Activated B cell treated with CpG ODN at 0.5 μM for 24 hours (primary cell): ENCODE measurements at regions not wholly inside any gene's neighbourhood (a gene's known extent, or its start where the extent isn't known, plus 50 kb on each side); places are given as distances from the start of the nearest gene placed in this dataset.

ENCODE experiments used
- ATAC-seq: fragments of 200-7000 bp; cut with Tn5 transposase; one replicate; pipeline ENCODE4 v1.10.0; 2021; ENCODE audit warnings: low read depth, mild to moderate bottlenecking, moderate library complexity
- CTCF ChIA-PET: fragments of 350-600 bp; sonication (Branson Sonifier 250); formaldehyde crosslinking; loops from one replicate; lab custom pipeline; 2021; ENCODE audit warnings: antibody characterized with exemption; lab: Charles Lee
- POLR2A ChIA-PET: fragments of 350-600 bp; sonication (Branson Sonifier 250); formaldehyde crosslinking; loops from one replicate; lab custom pipeline; 2021; ENCODE audit warnings: antibody characterized with exemption; lab: Charles Lee
- DNase-seq: peaks from one replicate; pipeline ENCODE4 v3.0.0; 2022
- H3K27ac Mint-ChIP-seq: one replicate; pipeline ENCODE4 v1.8.0; 2020; ENCODE audit warnings: mixed read lengths
- H3K27me3 Mint-ChIP-seq: one replicate; pipeline ENCODE4 v1.8.0; 2021; ENCODE audit warnings: mixed read lengths
- H3K36me3 Mint-ChIP-seq: one replicate; pipeline ENCODE4 v1.8.0; 2021; ENCODE audit warnings: low read depth, mixed read lengths
- H3K4me1 Mint-ChIP-seq: one replicate; pipeline ENCODE4 v1.8.0; 2021; ENCODE audit warnings: mixed read lengths
- H3K4me3 Mint-ChIP-seq: one replicate; pipeline ENCODE4 v1.8.0; 2020; ENCODE audit warnings: mild to moderate bottlenecking, mixed read lengths
- H3K9me3 Mint-ChIP-seq: one replicate; pipeline ENCODE4 v1.8.0; 2020; ENCODE audit warnings: mixed read lengths
- intact Hi-C: fragments of 100-400 bp; cut with micrococcal nuclease; formaldehyde crosslinking; loops from one replicate; pipeline ENCODE4 v1.15.1; 2024
- TF ChIP-seq, protein P1 (sequence below): fragments of 200-600 bp; IDR thresholded peaks from one replicate; pipeline ENCODE4 v1.8.0; 2022; ENCODE audit warnings: antibody characterized with exemption, mild to moderate bottlenecking

DNA sequence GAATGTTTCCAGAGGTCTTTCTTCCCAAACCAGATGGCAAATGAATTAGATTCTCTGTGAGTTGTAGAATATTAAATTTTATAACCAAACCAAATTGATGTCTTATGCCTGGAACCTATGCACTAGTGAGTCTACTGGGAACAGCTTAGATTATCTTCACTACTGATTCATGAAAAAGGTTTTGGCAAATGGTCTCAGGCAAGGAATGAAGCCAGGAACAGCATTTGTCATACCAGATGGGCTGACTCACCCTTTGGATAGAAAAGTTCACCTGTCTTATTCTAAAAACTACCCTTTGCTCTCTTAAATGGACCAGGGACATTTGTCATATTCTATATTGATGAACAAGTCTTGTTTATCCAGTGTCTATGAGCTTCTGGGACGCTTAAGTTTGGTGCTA is 135.4 kb upstream of the ECI2 start:
- ChIA-PET CTCF (no interaction called here), POLR2A (no interaction called here)
- Mint-ChIP-seq H3K4me3 (no peak overlapping the region), H3K9me3 (no peaks in the 10 kb centered on the region), H3K36me3 (no peaks in the 10 kb centered on the region), H3K4me1 (no peaks in the 10 kb centered on the region), H3K27me3 (peaks cover 10% of the 10 kb centered on the region), H3K27ac (no peak overlapping the region)
- TF ChIP-seq, protein P1, sequence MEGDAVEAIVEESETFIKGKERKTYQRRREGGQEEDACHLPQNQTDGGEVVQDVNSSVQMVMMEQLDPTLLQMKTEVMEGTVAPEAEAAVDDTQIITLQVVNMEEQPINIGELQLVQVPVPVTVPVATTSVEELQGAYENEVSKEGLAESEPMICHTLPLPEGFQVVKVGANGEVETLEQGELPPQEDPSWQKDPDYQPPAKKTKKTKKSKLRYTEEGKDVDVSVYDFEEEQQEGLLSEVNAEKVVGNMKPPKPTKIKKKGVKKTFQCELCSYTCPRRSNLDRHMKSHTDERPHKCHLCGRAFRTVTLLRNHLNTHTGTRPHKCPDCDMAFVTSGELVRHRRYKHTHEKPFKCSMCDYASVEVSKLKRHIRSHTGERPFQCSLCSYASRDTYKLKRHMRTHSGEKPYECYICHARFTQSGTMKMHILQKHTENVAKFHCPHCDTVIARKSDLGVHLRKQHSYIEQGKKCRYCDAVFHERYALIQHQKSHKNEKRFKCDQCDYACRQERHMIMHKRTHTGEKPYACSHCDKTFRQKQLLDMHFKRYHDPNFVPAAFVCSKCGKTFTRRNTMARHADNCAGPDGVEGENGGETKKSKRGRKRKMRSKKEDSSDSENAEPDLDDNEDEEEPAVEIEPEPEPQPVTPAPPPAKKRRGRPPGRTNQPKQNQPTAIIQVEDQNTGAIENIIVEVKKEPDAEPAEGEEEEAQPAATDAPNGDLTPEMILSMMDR: no peak
- intact Hi-C loops: no loop called here
- DNase-seq: no peak
- no peak for ATAC-seq

DNA sequence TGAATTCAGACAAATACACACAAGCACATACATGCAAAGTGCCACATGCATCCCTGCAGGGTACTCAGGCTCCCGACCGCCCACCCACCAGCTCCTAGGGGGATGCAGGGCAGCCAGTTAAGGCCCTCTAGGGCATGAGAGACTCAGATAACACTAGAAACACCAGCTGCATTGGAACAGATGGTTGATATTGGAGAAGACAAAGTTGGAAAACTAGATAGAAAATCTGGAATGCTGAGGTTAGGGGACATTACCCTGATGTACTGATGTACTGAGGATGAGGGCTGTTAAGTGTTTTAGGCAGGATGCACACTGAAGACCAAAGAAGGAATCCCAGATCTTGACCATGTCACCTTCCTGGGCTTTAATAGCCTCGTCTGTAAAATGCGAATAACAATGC is 134.6 kb upstream of the ECI2 start:
- no peak for ATAC-seq
- intact Hi-C loops: no loop called here
- Mint-ChIP-seq H3K27ac (no peak overlapping the region), H3K9me3 (no peaks in the 10 kb centered on the region), H3K4me1 (no peaks in the 10 kb centered on the region), H3K4me3 (no peak overlapping the region), H3K27me3 (peaks cover 10% of the 10 kb centered on the region), H3K36me3 (no peaks in the 10 kb centered on the region)
- TF ChIP-seq, protein P1: no peak
- no peak for DNase-seq
- CTCF ChIA-PET: no interaction called here
- POLR2A ChIA-PET: no interaction called here

DNA sequence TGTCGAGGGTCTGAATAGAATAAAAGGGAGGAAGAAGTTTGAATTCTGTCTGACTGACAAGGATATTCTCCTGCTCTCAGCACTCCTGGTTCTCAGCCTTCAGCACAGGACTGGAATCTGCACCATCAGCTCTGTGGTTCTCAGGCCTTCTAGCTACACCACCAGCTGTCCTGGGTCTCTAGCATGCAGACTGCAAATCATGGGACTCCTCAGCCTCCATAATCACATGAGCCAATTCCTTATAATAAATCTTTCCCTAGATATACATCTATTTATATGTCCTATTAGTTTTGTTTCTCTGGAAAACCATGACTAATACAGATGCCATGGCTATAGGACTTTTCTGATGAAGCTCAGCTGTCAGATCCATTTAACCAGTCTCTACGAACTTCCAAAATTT is 132.8 kb upstream of the ECI2 start:
- POLR2A ChIA-PET: no interaction called here
- H3K9me3 Mint-ChIP-seq: no peaks in the 10 kb centered on the region
- intact Hi-C loops: no loop called here

DNA sequence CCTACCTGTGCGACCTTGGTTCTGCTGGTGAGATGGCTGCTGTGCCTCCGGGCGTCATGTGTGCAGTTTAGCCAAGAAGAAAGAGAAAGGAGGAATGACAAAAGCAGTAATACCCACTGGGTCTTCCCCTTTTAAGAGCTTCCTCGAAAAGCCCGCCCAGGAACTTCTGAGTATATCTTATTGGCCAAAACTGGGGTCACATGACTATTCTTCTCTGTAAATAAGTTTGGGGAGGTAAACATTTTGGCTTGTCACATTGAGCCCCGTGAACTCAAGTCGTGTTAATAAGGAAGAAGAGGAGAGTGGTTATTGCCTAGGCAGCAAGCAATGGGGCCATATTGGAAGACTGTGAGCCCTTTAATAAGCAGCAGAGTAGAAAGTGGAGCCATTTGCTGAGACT is 130.4 kb upstream of the ECI2 start:
- CTCF ChIA-PET: no interaction called here
- Mint-ChIP-seq H3K36me3 (no peaks in the 10 kb centered on the region), H3K27me3 (peaks cover 8% of the 10 kb centered on the region), H3K4me1 (no peaks in the 10 kb centered on the region), H3K9me3 (no peaks in the 10 kb centered on the region), H3K27ac (no peak overlapping the region), H3K4me3 (no peak overlapping the region)
- POLR2A ChIA-PET: no interaction called here
- DNase-seq (no peak), ATAC-seq (no peak)
- TF ChIP-seq, protein P1: no peak
- intact Hi-C loops: no loop called here

More for the DNA sequence above, 132.8 kb upstream of the ECI2 start:
- TF ChIP-seq, protein P1: no peak
- Mint-ChIP-seq H3K4me3 (no peak overlapping the region), H3K4me1 (no peaks in the 10 kb centered on the region), H3K27ac (no peak overlapping the region), H3K36me3 (no peaks in the 10 kb centered on the region), H3K27me3 (peaks cover 12% of the 10 kb centered on the region)
- ATAC-seq (no peak), DNase-seq (no peak)
- CTCF ChIA-PET: no interaction called here

DNA sequence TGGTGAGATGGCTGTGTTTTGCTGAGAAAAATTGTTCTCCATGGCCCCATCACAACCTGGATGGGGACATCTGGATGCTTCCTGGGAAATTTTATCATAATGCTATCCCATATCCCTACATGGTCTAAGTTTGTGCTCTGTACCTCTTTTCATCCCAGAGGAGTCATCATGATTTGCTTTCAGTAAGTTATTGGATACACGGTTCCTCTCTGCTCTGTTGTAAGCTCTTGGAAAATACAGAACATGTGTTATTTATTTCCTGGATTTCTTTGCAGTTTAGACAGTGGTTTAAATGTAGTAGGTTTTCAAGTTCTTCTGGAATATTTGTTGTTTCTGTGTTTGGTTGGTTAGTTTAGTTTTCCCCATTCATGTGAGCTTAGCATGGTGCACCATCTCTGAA is 129.2 kb upstream of the ECI2 start:
- TF ChIP-seq, protein P1: no peak
- peaks cover 8% of the 10 kb centered on the region for H3K27me3 Mint-ChIP-seq
- POLR2A ChIA-PET: no interaction called here
- intact Hi-C loops: no loop called here
- no peak overlapping the region for H3K27ac Mint-ChIP-seq
- no peak overlapping the region for H3K4me3 Mint-ChIP-seq
- no peak for DNase-seq
- H3K4me1 Mint-ChIP-seq: no peaks in the 10 kb centered on the region
- no peaks in the 10 kb centered on the region for H3K9me3 Mint-ChIP-seq
- CTCF ChIA-PET: no interaction called here
- no peak for ATAC-seq
- no peaks in the 10 kb centered on the region for H3K36me3 Mint-ChIP-seq
